WTC11 (cell line): ENCODE measurements at regions not wholly inside any gene's neighbourhood (a gene's known extent, or its start where the extent isn't known, plus 50 kb on each side); places are given as distances from the start of the nearest gene placed in this dataset.

ENCODE experiments used
- CTCF ChIP-seq: fragments of 200-600 bp; IDR thresholded peaks from 2 replicates; pipeline ENCODE4 v1.8.0; 2022; ENCODE audit warnings: antibody characterized with exemption
- ELF4 ChIP-seq: sonication (generic); formaldehyde crosslinking; IDR thresholded peaks from 2 replicates; pipeline ENCODE4 v1.8.1; 2022; ENCODE audit warnings: low read depth, mild to moderate bottlenecking, moderate library complexity, missing genetic modification reagents
- FOXJ3 ChIP-seq: sonication (generic); formaldehyde crosslinking; IDR thresholded peaks from 2 replicates; pipeline ENCODE4 v1.9.0; 2021; ENCODE audit warnings: missing genetic modification reagents, mild to moderate bottlenecking, borderline replicate concordance
- FOXK1 ChIP-seq: sonication (generic); formaldehyde crosslinking; IDR thresholded peaks from 2 replicates; pipeline ENCODE4 v1.8.0; 2022; ENCODE audit warnings: mild to moderate bottlenecking, moderate library complexity, missing genetic modification reagents
- IRF1 ChIP-seq: sonication (generic); formaldehyde crosslinking; IDR thresholded peaks from 2 replicates; pipeline ENCODE4 v1.8.0; 2023; ENCODE audit warnings: missing genetic modification reagents
- MAX ChIP-seq: sonication (generic); formaldehyde crosslinking; IDR thresholded peaks from 2 replicates; pipeline ENCODE4 v1.8.0; 2022; ENCODE audit warnings: mild to moderate bottlenecking, missing genetic modification reagents
- USF1 ChIP-seq: sonication (generic); formaldehyde crosslinking; IDR thresholded peaks from 2 replicates; pipeline ENCODE4 v1.8.0; 2022; ENCODE audit warnings: mild to moderate bottlenecking, missing genetic modification reagents
- ZNF317 ChIP-seq: sonication (generic); formaldehyde crosslinking; IDR thresholded peaks from 2 replicates; pipeline ENCODE4 v1.8.1; 2023; ENCODE audit warnings: low read depth, mild to moderate bottlenecking, moderate library complexity, missing genetic modification reagents, borderline replicate concordance
- TF ChIP-seq, protein P1 (sequence below): sonication (generic); formaldehyde crosslinking; IDR thresholded peaks from 2 replicates; pipeline ENCODE4 v1.8.1; 2023; ENCODE audit warnings: mild to moderate bottlenecking, missing genetic modification reagents

DNA sequence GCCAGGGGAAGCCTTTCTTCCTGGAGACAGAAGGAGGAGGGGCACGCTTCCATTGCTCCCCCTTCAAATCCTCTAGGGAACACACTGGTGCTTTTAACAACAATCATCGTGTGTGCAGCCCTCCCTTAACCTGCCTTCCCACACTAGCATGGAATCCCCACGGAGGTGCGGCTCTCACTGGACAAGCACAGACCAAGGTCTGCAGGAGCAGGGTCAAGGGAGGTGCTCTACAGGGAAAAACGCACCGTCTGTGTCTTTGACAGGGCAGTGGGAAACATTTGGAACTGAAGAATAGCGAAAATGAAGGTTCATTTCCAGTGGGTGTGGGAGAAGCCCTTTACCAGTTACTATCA lies 527.1 kb downstream of the QKI start:
- TF ChIP-seq CTCF (no peak), ZNF317 (no peak), FOXJ3 (no peak), FOXK1 (CRISPR knock-in tag) (no peak), MAX (CRISPR knock-in tag) (no peak), IRF1 (no peak), USF1 (no peak), ELF4 (no peak)
- TF ChIP-seq, protein P1, sequence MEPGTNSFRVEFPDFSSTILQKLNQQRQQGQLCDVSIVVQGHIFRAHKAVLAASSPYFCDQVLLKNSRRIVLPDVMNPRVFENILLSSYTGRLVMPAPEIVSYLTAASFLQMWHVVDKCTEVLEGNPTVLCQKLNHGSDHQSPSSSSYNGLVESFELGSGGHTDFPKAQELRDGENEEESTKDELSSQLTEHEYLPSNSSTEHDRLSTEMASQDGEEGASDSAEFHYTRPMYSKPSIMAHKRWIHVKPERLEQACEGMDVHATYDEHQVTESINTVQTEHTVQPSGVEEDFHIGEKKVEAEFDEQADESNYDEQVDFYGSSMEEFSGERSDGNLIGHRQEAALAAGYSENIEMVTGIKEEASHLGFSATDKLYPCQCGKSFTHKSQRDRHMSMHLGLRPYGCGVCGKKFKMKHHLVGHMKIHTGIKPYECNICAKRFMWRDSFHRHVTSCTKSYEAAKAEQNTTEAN, result no peak
